Effector memory CD8-positive, alpha-beta T cell (primary cell): ENCODE measurements at regions not wholly inside any gene's neighbourhood (a gene's known extent, or its start where the extent isn't known, plus 50 kb on each side); places are given as distances from the start of the nearest gene placed in this dataset.

Experiments used
- ATAC-seq: fragments of 150-1000 bp; cut with Tn5 transposase; replicated peaks from 2 replicates; pipeline ENCODE4 v1.10.0; 2021; ENCODE audit warnings: mild to moderate bottlenecking, moderate library complexity
- DNase-seq, 3 experiments: peaks; one replicate each; pipeline ENCODE4 v3.0.0; 2021
- H3K27ac Mint-ChIP-seq, 2 donors: one replicate each; pipeline ENCODE4 v1.8.0; 2022; ENCODE audit warnings: mild to moderate bottlenecking in 2 of 2, mixed read lengths in 2 of 2, moderate library complexity in 2 of 2
- H3K27me3 Mint-ChIP-seq, 2 donors: one replicate each; pipeline ENCODE4 v1.8.0; 2022; ENCODE audit warnings: mixed read lengths in 2 of 2
- H3K36me3 Mint-ChIP-seq: one replicate; pipeline ENCODE4 v1.8.0; 2022; ENCODE audit warnings: mild to moderate bottlenecking, moderate library complexity, mixed read lengths; ENCODE audit not compliant: insufficient read depth
- H3K4me1 Mint-ChIP-seq, 2 donors: one replicate each; pipeline ENCODE4 v1.8.0; 2022; ENCODE audit warnings: low read depth in 2 of 2, mixed read lengths in 2 of 2
- H3K4me3 Mint-ChIP-seq, 2 donors: one replicate each; pipeline ENCODE4 v1.8.0; 2022; ENCODE audit warnings: mild to moderate bottlenecking in 2 of 2, mixed read lengths in 2 of 2, moderate library complexity in 2 of 2
- H3K9me3 Mint-ChIP-seq, 2 donors: one replicate each; pipeline ENCODE4 v1.8.0; 2022; ENCODE audit warnings: mixed read lengths in 2 of 2

GRCh38 chr2:6545795-6546194, 319.9 kb downstream of the CMPK2 start:
- peaks cover 0 to 3% of the 10 kb centered on the region in 2 donors for H3K9me3 Mint-ChIP-seq
- no peak overlapping the region for H3K4me3 Mint-ChIP-seq
- DNase-seq = no peak
- no peaks in the 10 kb centered on the region for H3K36me3 Mint-ChIP-seq
- no peaks in the 10 kb centered on the region for H3K4me1 Mint-ChIP-seq
- ATAC-seq = no peak
- H3K27ac Mint-ChIP-seq = no peak overlapping the region
- H3K27me3 Mint-ChIP-seq = no peaks in the 10 kb centered on the region

GRCh38 chr2:6554466-6554865, 311.2 kb downstream of the CMPK2 start:
- DNase-seq = no peak
- H3K36me3 Mint-ChIP-seq = no peaks in the 10 kb centered on the region
- ATAC-seq = no peak
- no peak overlapping the region for H3K27ac Mint-ChIP-seq
- H3K4me1 Mint-ChIP-seq = no peaks in the 10 kb centered on the region
- H3K9me3 Mint-ChIP-seq = peaks cover 0 to 4% of the 10 kb centered on the region in 2 donors
- no peaks in the 10 kb centered on the region for H3K27me3 Mint-ChIP-seq
- H3K4me3 Mint-ChIP-seq = no peak overlapping the region

DNA sequence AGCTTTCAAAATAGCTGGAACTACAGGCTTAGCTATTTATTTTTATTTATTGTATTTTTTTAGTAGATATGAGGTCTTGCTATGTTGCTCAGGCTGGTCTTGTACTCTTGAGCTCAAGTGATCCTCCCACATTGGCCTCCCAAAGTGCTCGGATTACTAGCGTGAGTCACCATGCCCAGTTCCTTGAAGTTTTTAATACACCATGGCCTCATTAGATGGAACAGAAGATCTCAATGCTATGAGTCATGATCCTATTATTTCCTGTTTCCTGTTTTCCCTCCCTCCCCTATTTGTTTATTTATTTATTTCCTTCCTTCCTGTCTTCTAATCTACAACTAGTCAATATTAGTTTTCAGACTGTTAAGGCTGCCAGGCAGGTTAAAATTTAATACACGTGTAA, 309.0 kb downstream of the CMPK2 start:
- DNase-seq (no peak), ATAC-seq (no peak)
- H3K36me3 Mint-ChIP-seq = no peaks in the 10 kb centered on the region
- no peaks in the 10 kb centered on the region for H3K9me3 Mint-ChIP-seq
- no peaks in the 10 kb centered on the region for H3K27me3 Mint-ChIP-seq
- no peak overlapping the region for H3K27ac Mint-ChIP-seq
- H3K4me3 Mint-ChIP-seq = no peak overlapping the region
- H3K4me1 Mint-ChIP-seq = no peaks in the 10 kb centered on the region

GRCh38 chr2:6557737-6558136, 308.0 kb downstream of the CMPK2 start:
- no peak for ATAC-seq
- Mint-ChIP-seq H3K27ac (no peak overlapping the region), H3K27me3 (no peaks in the 10 kb centered on the region), H3K9me3 (no peaks in the 10 kb centered on the region), H3K36me3 (no peaks in the 10 kb centered on the region), H3K4me3 (no peak overlapping the region), H3K4me1 (no peaks in the 10 kb centered on the region)
- no peak for DNase-seq

- Mint-ChIP-seq H3K4me3 (no peak overlapping the region), H3K27ac (no peak overlapping the region), H3K27me3 (no peaks in the 10 kb centered on the region), H3K9me3 (no peaks in the 10 kb centered on the region), H3K36me3 (no peaks in the 10 kb centered on the region), H3K4me1 (no peaks in the 10 kb centered on the region)
- ATAC-seq (no peak), DNase-seq (no peak)
These were observed 302.9 kb downstream of the CMPK2 start for GRCh38 chr2:6562771-6563170.

DNA sequence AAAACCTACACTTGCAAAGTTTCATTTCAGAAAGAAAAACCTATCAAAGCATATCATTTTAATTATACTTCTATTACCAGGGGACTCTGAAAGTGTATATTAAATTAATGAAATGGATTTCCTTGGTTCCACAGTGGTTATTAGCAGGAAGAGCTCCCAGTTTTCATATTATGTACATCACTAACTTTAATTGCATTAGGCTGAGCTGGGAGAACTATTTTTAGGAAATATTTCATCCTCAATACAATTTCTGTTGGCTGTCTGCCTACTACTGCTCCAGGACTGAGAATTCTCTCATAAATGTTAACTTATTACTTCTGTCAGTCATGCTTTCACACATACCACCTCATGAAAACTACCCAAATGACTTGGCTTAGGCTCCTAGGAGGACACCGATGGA, 301.4 kb downstream of the CMPK2 start:
- H3K27ac Mint-ChIP-seq = no peak overlapping the region
- peaks cover 0 to 7% of the 10 kb centered on the region in 2 donors for H3K9me3 Mint-ChIP-seq
- no peaks in the 10 kb centered on the region for H3K27me3 Mint-ChIP-seq
- no peak overlapping the region for H3K4me3 Mint-ChIP-seq
- no peak for DNase-seq
- H3K4me1 Mint-ChIP-seq = no peaks in the 10 kb centered on the region
- no peak for ATAC-seq
- no peaks in the 10 kb centered on the region for H3K36me3 Mint-ChIP-seq

- Mint-ChIP-seq H3K36me3 (no peaks in the 10 kb centered on the region), H3K27ac (no peak overlapping the region), H3K27me3 (peaks cover 0 to 18% of the 10 kb centered on the region in 2 donors), H3K9me3 (peaks cover 0 to 14% of the 10 kb centered on the region in 2 donors), H3K4me3 (no peak overlapping the region), H3K4me1 (no peaks in the 10 kb centered on the region)
- ATAC-seq (no peak), DNase-seq (no peak)
These were observed 291.6 kb downstream of the CMPK2 start for GRCh38 chr2:6574121-6574520.

GRCh38 chr2:6576302-6576701, 289.4 kb downstream of the CMPK2 start:
- H3K4me3 Mint-ChIP-seq = no peak overlapping the region
- H3K27me3 Mint-ChIP-seq = peaks cover 0 to 18% of the 10 kb centered on the region in 2 donors
- peaks cover 0 to 9% of the 10 kb centered on the region in 2 donors for H3K9me3 Mint-ChIP-seq
- H3K36me3 Mint-ChIP-seq = no peaks in the 10 kb centered on the region
- DNase-seq (no peak), ATAC-seq (no peak)
- H3K27ac Mint-ChIP-seq = no peak overlapping the region
- no peaks in the 10 kb centered on the region for H3K4me1 Mint-ChIP-seq

DNA sequence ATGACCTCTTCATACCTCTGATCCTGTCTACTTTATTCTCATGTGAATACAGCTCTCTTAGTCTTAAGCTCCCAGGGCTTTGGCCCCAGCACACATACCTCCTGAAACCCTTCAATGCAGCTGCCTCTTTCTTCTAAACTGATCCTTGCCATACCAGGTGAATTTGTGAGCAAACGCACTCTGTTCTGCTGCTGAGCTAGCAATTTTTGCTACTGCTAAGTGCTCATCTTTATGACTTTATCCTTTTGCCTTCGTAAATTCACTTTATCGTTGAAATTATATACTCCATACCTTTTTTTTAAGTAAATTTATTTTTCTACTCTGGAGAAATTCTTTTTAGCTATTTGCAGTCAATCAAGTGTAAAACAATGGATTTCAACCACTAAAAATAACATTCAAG, 287.7 kb downstream of the CMPK2 start:
- ATAC-seq = no peak
- no peak for DNase-seq
- H3K4me1 Mint-ChIP-seq = no peaks in the 10 kb centered on the region
- peaks cover under 1 to 2% of the 10 kb centered on the region in 2 donors for H3K9me3 Mint-ChIP-seq
- H3K27me3 Mint-ChIP-seq = peaks cover 0 to 11% of the 10 kb centered on the region in 2 donors
- H3K4me3 Mint-ChIP-seq = no peak overlapping the region
- no peak overlapping the region for H3K27ac Mint-ChIP-seq
- H3K36me3 Mint-ChIP-seq = no peaks in the 10 kb centered on the region

GRCh38 chr2:6578416-6578815, 287.3 kb downstream of the CMPK2 start:
- DNase-seq (no peak), ATAC-seq (no peak)
- Mint-ChIP-seq H3K36me3 (no peaks in the 10 kb centered on the region), H3K4me1 (no peaks in the 10 kb centered on the region), H3K9me3 (peaks cover 2 to 5% of the 10 kb centered on the region in 2 donors), H3K4me3 (no peak overlapping the region), H3K27me3 (peaks cover 0 to 11% of the 10 kb centered on the region in 2 donors), H3K27ac (no peak overlapping the region)

GRCh38 chr2:6579281-6579680, 286.4 kb downstream of the CMPK2 start:
- DNase-seq = no peak
- Mint-ChIP-seq H3K36me3 (no peaks in the 10 kb centered on the region), H3K4me3 (no peak overlapping the region), H3K27me3 (peaks cover 0 to 11% of the 10 kb centered on the region in 2 donors), H3K9me3 (peaks cover 2 to 6% of the 10 kb centered on the region in 2 donors), H3K4me1 (no peaks in the 10 kb centered on the region), H3K27ac (no peak overlapping the region)
- no peak for ATAC-seq

GRCh38 chr2:6580982-6581381, 284.7 kb downstream of the CMPK2 start:
- no peaks in the 10 kb centered on the region for H3K36me3 Mint-ChIP-seq
- H3K9me3 Mint-ChIP-seq = peaks cover 2 to 6% of the 10 kb centered on the region in 2 donors
- no peak for ATAC-seq
- no peaks in the 10 kb centered on the region for H3K4me1 Mint-ChIP-seq
- peaks cover 0 to 11% of the 10 kb centered on the region in 2 donors for H3K27me3 Mint-ChIP-seq
- H3K4me3 Mint-ChIP-seq = no peak overlapping the region
- no peak overlapping the region for H3K27ac Mint-ChIP-seq
- DNase-seq = no peak

DNA sequence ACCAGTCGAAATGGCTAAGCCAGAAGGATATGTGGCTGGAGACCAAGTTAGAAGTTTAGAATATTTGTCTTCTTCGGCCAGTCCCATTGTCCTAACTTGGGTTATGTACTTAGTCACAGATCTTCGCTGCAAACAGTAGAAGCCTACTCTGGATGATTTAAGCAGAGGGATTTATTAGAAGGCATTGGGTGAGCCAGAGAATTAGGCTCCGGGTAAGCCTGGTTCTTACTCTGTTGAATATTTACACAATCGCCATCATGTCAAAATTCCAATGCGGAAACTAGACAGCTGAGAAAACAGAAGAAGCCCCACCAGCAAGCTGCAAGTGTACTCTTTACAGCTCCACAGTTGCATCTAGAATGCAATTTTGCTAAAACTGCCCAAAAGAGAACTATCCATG, 276.6 kb downstream of the CMPK2 start:
- Mint-ChIP-seq H3K4me3 (no peak overlapping the region), H3K27ac (no peak overlapping the region), H3K4me1 (no peaks in the 10 kb centered on the region), H3K27me3 (no peaks in the 10 kb centered on the region), H3K36me3 (no peaks in the 10 kb centered on the region), H3K9me3 (peaks cover 0 to 1% of the 10 kb centered on the region in 2 donors)
- ATAC-seq (no peak), DNase-seq (no peak)

DNA sequence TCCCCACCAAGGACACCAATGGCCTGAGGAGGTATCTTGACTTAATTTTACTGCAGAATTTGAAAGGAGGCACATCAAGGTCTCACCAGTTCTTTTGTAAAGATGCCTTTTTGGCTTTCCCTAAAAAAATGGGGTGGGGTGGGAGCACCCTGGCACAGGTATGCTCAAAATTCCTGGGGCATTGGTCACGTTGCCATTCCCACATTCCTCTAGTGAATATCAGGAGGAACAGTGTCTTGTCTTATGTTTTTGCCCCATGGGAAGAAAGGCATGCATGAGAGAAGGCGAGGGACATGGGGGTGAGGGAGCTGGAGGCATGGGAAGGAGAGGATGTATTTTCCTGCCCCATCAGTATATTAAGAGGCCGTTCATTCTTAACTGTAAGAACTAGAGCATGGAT, 275.3 kb downstream of the CMPK2 start:
- peaks cover 0 to 1% of the 10 kb centered on the region in 2 donors for H3K9me3 Mint-ChIP-seq

GRCh38 chr2:6602471-6602870, 263.2 kb downstream of the CMPK2 start:
- Mint-ChIP-seq H3K27ac (no peak overlapping the region), H3K27me3 (no peaks in the 10 kb centered on the region), H3K9me3 (no peaks in the 10 kb centered on the region), H3K4me1 (no peaks in the 10 kb centered on the region), H3K4me3 (no peak overlapping the region), H3K36me3 (no peaks in the 10 kb centered on the region)
- DNase-seq (no peak), ATAC-seq (no peak)

More for the DNA sequence above, 275.3 kb downstream of the CMPK2 start:
- Mint-ChIP-seq H3K36me3 (no peaks in the 10 kb centered on the region), H3K27me3 (no peaks in the 10 kb centered on the region), H3K27ac (no peak overlapping the region), H3K4me3 (no peak overlapping the region), H3K4me1 (no peaks in the 10 kb centered on the region)
- DNase-seq = no peak
- ATAC-seq = no peak
